NCI-H1694 (cell line): ENCODE measurements at regions not wholly inside any gene's neighbourhood (a gene's known extent, or its start where the extent isn't known, plus 50 kb on each side); places are given as distances from the start of the nearest gene placed in this dataset.
A peak's percentile ranks its signal among the peaks of the same experiment; 100 is the strongest.

Experiments
- DNase-seq: peaks from one replicate; lab custom pipeline; 2025; lab: John Stamatoyannopoulos, UW

DNA sequence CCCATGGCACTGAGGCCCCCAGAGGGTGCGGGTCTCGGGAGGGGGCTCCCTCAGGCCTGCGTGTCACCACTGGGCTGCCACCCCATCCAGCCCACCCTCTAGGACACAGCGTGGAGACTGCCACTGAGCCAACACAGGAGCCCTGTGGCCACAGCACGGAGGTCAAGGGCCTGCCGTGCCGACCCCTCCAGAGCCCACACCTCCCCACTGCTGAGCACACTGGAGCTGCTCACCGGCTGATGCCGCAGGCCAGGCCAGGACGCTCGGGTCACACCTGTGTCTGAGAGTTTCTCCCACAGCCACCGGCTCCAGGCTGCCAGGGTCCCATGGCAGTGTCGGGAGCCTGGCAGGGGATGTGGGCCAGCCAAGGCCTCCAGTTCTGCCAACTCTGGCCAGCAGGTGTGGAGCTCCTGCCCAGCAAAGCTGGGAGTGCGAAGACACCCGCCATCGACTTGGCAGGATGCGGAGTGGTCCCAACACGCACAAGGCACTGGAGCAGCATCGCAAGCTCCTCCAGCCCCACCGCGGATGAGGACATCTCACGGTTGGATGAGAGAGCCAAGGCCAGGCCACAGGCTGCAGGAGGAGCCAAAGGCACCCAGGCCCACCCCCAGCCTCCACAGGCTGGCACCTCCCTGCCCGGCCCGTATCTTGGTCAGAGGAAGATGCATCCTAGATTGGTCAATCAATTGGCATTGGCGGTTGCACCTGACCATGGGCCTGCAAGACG is 187.1 kb downstream of the BRD1 start:
- DNase-seq = no peak

DNA sequence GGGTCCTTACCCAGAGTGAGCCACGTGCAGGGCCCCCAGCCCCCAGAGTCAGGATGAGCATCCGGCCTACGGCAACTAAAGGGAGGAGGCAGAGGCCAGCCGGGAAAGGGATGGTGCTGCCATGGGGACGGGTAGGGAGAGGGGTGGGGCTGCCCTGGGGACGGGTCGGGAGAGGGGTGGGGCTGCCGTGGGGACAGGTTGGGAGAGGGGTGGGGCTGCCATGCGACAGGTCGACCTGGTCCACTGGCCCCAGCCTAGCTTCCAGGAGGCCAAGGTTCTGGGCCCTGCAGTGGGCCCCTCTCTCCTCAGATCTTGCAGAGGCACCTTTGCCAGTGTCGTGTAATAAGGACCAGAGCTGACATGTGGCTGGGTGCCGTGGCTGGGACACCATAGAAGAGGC is 187.7 kb downstream of the BRD1 start:
- no peak for DNase-seq

DNA sequence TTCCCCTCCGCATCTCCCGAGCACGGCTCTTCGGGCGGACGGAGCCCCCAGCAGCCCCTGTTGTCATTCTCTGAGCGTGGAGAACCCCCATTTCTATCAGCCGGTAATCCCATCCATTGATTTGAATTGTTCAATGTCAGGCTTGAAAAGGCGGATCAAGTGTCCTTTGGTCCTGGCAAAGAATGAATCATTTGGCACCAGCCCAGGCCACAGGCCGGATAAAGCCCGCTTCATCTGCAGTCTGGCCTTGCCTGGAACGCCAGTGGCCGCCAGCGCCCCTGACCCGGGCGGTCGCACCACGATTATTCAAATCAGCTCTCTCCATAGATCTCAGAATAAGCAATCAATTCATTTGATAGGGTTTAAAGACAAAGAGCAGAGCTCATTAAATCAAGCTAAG is 188.9 kb downstream of the BRD1 start:
- DNase-seq = no peak

DNA sequence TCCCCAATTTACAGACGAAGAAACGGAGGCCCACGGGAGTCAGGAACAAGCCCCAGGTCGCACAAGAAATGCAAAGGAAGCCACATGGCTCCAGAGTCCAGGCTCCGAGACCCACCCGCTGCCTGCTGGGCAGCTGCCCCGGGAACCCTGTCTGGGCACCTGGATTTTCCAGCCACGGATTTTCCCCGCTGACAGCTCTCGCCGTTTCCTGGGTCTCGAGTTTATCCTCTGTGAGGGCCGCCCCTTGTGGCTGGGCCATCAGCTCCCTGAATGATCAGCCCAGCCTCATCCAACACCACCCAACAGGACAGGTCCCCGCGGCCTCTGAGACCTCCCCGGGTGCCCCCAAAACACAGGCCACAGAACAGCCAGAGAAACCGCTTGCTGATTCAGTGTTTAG is 189.7 kb downstream of the BRD1 start:
- no peak for DNase-seq

DNA sequence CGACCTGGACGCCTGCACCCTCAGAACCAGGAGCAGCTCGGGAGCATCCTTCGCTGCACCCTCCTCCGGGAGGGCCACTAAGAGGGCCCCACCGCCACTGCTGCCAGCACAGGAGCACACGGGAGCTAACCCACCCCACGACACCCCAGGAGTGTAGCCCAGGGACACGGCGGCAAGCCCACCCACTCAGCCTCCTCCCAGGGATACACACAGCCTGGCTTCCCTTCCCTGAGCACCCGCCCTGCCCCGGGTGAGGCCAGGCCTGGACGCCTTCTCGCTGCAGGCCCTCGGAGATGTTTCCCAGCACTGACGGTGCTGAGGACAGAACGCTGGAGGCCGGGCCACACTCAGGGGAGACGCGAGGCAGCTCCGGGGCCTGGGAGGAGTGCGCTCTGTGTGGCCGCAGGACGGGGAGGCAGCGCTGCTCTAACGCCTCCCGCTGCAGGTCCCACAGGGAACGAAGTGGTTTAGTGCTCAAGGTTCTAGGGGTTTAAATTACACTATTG is 190.4 kb downstream of the BRD1 start:
- no peak for DNase-seq

DNA sequence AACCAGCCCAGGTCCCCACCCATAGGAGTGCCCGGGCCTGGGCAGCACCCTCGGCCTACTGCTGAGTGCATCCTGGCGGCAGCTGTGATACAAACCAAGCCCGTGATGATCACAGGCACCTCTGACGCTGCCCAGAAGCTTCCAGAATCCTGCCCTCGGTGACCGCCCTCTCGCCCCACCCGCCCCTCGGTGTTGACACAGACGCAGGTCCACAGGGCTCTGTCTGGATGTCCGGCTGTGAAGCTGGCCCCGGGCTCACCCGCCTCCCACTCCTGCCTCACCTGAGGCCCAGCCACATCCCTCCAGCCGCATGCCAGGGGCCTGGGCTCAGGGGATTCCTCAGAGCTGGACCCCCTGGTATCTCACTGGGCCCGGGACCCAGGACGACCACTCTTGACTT is 191.0 kb downstream of the BRD1 start:
- no peak for DNase-seq

DNA sequence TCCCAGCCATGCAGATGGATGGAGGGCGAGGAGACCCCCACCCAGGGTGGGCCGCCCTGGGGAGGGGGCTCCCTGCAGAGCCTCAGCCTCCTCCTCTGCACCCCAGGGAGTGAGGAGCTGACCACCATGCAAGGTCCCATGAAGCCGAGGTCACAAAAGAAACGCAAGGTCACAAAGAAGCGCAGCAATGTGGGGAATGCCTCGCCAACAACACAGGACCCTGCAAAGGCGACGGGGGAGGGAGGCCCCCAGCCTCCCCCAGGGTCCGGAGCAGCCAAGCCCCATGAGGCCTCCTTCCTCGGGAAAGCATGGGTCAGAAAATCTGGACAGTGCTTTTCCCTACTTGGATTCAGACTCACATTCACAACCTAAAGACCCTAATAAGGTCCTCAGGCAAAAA is 191.5 kb downstream of the BRD1 start:
- DNase-seq = no peak

DNA sequence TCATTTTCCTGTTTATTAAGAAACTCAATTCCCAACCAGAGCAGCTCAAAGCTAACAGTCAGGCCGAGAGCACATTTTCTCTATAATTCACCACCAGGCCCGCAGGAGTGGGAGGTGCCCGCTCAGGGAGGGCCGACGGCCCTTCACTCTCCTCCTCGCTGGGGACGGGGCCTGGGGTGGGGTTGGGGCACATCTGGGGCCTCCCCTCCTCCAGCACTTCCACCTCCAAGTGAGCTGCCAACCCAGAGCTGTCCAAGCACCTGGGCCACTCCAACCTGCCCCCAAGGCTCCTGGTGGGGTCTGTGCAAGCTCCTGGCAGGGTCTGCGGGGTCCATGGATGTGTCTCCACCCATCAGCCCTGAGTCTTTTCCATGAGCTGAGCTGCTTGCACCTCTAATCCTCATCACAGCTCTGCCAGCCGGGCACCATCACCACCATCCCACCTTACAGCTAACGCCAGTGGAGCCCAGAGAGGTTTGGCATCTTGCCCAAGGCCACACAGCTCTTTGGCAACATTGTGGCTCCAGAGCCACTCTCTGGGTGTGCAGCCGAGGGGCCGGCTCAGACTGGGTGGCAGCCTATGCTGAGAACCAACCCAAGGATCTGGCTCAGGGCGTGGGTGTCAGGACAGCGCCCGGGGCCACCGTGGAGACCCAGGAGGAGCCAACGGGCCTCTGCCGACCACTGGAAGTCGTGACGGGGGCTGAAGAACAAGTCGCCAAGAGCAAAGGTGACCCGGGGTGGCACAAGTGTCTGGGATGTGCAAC is 193.5 kb downstream of the BRD1 start:
- no peak for DNase-seq

DNA sequence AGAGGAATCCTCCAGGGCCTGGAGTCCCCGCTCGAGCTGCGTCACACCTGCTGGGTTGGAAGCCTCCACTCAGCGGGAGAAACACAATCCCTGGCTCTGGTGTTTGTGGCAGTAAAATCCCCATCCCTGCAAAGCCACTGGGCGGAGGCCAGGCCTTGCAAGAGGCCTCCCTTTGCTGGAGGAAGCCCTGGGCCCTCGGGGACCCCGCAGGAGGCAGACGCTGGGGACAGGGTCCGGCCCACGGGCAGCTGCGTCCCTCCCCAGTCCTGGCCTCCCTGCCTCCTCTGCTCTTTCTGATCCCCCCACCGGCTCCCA is 194.7 kb downstream of the BRD1 start:
- DNase-seq = no peak

DNA sequence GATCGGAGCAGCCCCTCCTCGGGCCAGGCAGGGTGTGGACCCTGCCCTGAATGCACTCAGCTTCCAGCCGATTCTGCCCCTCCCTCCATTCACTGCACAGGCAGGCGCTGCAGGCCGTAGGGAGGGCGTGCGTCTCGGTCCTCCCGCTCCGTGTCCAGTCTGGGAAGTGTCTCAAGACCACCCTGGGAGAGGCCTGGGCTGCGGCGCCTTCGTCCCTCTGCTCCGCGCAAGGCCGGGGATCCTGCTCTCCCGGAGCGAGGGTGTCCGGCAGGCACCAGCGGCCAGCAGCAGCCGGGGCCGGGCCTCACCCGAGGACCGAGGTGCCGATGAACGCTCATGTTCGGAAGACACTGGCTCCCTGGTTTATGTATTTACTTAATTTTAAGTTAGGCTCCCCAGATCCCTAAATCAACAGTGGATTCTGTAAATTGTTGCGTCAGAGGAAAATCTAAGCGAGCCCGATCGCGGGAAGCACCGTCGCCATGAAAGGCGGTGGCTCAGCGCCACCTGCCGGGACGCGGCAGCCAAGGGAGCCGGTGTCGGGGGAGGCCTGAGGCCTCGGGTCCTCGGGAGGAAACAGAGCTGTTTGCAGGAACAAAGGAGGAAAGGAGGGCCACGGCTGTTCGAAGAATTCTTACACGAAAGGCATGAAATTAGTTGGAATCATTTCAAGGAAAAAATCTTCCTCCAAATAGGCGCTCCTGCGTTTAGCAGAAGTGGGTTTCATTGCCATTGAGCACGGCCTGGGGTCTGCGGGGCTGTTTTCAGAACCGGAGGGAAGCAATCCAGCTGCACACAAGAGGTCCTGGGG is 195.3 kb downstream of the BRD1 start:
- DNase-seq = peak; percentile 68

DNA sequence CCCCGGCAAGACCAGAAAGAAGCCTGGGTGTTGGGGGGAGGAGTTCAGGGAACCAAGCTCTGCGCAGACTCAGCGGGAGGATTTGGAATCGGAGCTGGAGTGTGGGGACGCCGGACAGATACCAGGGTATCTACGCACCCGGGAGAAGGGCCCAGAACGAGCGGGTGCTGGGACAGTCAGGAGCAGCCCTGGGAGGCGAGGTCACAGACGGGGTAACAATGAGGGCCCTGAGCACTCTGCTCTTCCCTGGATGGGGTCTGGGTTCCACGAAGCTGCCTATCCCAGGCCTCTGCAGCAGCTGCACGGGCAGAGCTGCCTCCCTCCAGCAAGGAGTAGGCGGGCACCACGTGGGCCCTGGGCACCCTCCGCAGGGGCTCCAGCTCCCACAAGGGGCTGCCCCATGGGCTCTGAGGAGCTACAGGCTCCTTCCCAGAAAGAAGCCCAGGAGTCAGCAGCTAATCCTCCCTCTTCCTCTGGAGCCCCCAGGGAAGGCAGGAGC is 197.2 kb downstream of the BRD1 start:
- no peak for DNase-seq

DNA sequence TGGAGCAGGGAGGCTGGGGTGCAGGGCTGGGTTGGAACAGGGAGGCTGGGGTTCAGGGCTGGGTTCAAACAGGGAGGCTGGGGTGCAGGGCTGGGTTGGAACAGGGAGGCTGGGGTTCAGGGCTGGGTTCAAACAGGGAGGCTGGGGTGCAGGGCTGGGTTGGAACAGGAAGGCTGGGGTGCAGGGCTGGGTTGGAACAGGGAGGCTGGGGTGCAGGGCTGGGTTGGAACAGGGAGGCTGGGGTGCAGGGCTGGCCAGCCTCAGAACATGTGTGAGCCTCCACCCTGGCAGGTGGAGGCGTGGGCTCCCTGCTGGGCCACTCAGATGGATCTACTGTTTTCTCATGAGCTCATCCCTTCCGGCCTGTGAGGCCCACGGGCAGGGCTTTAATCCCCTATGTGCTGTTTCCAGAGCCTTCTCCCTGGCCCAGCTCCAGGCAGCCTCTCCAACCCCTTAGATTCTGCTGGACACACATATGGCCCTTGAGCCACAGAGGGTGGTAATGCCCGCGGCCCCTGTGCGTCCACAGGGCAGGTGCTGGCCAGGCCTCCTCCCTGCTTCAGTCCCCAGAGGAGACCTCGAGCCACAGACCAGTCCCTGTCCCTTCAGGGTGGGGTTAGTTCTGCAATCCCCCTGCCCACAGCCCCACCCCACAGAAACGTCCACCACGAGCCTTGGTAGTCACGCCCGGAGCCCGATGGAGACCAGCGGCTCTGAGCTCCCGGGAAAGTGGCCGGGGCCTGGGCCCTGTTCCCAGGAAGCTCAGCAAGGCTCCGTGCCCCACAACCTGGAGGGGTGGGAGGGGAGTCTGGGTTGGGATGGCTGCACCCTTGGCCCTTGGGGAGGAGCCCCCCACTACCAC is 197.9 kb downstream of the BRD1 start:
- no peak for DNase-seq

DNA sequence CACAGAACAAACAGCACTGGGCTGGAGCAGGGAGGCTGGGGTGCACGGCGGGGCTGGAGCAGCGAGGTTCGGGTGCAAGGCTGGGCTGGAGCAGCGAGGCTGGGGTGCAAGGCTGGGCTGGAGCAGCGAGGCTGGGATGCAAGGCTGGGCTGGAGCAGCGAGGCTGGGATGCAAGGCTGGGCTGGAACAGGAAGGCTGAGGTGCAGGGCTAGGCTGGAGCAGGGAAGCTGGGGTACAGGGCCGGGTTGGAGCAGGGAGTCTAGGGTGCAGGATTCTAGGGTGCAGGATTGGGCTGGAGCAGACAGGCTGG is 198.5 kb downstream of the BRD1 start:
- no peak for DNase-seq

DNA sequence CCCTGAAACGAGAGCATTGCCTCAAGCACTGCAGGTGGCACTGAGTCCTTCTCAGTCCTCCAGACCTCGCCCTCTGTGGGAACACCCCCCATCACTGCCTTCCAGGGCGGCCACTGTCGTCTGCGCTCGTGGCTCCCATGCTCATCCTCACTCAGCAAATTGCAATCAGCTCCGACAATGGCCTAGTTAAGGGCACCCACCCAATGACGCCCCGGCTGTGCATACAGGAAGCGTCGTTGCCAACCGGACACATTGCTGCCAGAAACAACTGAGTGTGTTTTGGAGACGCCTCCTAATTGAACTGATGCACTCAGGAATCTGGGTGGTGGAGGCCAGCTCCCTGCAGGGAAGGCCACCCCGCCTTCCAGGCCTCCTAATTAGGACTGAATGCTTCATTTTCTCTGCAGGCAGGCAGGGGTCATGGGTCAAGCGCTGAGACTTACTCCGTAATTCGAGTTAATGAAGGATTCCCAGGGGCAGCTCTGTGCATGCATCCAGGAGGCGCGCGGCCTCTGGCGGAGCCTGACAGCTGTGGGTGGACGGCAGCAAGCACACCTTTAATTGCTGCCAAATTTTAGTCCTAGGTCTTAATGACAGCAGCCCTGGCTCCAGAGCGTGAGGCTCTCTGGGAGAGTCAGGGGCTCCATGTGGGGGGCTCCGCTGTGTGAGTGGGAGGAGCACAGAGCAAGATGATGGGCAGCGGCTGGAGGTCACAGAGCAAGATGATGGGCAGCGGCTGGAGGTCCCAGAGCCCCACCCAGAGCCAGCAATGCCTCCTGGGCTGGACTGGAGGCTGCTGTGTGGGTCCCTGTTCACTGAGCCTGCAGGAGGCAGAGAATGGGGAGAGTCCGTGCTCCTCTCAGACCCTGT is 199.0 kb downstream of the BRD1 start:
- DNase-seq = no peak

DNA sequence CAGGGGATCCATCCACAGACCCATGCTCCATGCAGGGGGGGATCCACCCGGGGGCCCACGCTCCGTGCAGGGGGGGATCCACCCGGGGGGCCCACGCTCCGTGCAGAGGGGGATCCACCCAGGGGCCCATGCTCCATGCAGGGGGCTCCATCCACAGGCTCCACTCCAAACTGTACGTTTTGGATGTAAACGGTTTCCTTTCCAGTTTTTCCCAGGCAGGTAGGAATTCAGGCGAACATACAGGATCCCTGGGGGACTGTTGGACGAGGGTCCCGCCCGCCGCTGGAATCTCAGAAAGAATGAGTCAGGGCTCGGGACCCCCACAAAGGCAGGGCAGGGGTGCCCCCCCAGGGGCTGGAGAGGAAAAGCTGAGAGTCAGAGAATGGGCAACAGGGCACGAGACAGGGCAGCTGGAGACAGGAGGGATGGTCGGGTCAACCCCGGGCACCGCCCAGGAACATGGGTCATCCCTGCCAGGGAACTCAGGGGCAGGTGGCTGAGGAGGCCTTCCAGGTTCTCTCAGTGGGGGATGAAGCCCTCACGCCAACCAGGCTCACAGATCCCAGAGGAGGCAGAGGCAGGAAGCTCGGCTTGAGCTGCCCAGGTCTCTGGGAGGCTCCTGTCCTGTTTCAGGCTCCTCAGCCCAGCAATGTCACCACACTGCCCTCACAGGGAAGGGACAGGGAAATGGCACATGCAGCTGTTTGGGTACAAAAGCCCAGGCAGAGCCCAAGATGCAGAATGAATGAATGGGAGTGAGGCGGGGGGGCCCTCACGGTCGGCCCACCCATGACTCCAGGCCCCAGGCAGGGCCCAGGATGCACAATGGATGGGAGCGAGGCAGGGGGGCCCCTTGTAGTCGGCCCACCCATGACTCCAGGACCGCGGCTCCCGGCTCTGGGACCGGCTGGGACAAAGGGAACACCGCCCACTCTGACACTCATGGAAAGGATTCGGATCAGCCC is 200.2 kb downstream of the BRD1 start:
- DNase-seq = no peak

DNA sequence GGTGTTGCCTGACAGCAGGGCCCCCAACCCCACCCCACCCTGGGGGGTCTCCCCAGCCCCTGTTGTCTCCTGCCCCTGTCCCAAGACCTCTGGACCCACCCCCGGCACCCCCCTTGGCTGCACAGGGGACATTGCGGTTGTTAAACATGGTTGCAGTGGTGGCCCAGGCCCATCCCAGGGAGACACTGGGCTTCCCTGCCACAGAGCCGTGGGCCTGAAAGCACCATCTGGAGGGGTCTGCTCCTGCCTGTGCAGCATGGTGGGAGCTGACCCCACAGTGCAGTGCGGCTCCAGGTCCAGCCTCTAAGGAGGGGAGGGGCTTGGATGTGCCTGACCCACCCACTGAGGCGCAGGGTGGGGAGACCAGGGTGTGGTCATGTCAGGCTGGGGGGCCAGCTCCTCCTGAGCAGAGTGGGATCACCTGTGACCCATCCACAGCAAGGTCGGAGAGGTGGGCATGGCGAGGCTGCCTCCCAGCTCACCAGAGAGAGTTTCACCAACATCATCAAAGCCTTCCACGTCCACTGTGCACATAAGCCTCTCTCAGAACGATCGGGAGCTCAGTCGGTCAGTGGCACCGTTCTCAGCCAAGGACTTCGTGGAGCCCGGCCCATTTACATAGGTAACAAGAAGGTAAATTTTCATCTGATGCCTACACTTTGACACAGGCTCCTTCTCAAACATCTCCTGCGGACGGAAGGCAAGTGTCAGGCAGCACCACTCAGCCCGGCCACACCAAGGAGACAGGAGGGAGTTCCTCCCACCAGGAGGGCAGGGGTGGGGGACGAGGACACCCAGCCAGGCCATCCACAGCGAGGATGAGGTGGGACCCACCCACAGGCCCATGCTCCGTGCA is 201.1 kb downstream of the BRD1 start:
- DNase-seq = no peak

DNA sequence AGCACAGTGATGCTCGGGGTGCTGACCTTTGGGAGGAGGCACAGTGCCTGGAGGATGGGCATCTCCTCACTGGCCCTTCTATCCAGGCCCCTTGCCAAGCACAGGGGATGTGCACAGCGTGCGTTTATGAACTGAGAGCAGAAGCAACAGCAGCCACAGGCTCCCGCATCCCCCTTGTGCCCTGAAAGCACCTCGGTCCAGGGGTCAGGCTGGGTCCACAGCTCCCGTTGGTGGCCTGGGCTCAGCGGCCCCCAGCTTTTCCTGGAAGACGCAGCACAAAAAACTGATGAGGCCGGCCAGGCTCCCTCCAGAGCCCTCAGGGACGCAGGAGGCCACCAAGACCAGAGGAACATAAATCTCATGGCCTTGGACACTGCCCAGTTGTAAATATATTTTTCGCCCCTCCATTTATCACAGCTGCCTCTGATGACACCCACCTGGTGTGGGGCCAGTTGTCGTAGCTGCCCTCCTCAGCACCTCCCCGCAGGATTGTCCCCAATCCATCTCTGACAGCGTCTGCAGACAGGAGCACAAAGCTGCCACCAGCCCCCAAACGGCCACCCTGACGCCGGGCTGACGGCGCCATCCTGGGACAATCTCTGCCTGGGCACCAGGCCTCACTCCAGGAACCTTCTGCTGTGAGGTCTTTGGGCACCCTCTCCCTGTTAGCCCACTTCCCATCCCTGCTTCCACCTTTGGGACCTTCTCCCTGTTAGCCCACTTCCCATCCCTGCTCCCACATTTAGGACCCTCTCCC is 203.1 kb downstream of the BRD1 start:
- DNase-seq = no peak

DNA sequence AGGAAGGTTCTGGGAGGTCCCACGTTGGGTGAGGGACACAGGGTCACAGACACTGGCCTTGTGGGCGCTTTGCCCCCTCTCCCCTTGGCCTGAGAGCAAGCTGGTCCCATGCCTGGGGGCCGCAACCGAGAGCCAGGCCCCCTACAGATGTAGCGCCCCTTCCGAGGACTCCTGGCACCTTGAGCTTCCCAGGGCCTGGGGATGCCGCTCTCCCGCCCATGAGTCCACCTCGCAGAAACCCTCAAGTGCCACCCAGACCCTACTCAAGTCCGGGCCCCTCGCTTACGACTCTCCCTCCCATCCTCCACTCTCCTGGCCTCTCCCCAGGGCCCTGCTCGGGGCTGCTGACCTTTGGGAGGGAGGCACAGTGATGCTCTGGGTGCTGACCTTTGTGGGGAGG is 204.0 kb downstream of the BRD1 start:
- no peak for DNase-seq
